ENCODE measurements at regions not wholly inside any gene's neighbourhood (a gene's known extent, or its start where the extent isn't known, plus 50 kb on each side); places are given as distances from the start of the nearest gene placed in this dataset.

- TF ChIP-seq CTCF (conservative IDR thresholded peaks at IDR 0.05; ENCODE audit: control insufficient read depth, insufficient read depth, low read depth, low read length): no peak
- no peak overlapping the region for H3K4me3 ChIP-seq (ENCODE audit: control insufficient read depth, low read depth, low read length)
Measured at GRCh38 chr10:64257704-64258103, 736.5 kb downstream of the REEP3 start.

GRCh38 chr10:64261092-64261491 is 739.9 kb downstream of the REEP3 start:
- DNase-seq (ENCODE audit: low read depth): no peak
- no peak overlapping the region for H3K4me3 ChIP-seq (ENCODE audit: control insufficient read depth, low read depth, low read length)
- TF ChIP-seq CTCF (conservative IDR thresholded peaks at IDR 0.05; ENCODE audit: control insufficient read depth, insufficient read depth, low read depth, low read length): no peak

More at GRCh38 chr10:64257704-64258103, 736.5 kb downstream of the REEP3 start:
- no peak for DNase-seq (ENCODE audit: low read depth)

- TF ChIP-seq CTCF (conservative IDR thresholded peaks at IDR 0.05; ENCODE audit: control insufficient read depth, insufficient read depth, low read depth, low read length): no peak
- DNase-seq (ENCODE audit: low read depth): no peak
- H3K4me3 ChIP-seq (ENCODE audit: control insufficient read depth, low read depth, low read length): no peak overlapping the region
Measured at GRCh38 chr10:64261676-64262075, 740.5 kb downstream of the REEP3 start.

GRCh38 chr10:64265961-64266360 is 744.8 kb downstream of the REEP3 start:
- no peak for DNase-seq (ENCODE audit: low read depth)
- no peak overlapping the region for H3K4me3 ChIP-seq (ENCODE audit: control insufficient read depth, low read depth, low read length)
- TF ChIP-seq CTCF (conservative IDR thresholded peaks at IDR 0.05; ENCODE audit: control insufficient read depth, insufficient read depth, low read depth, low read length): no peak

- no peak for DNase-seq (ENCODE audit: low read depth)
- no peak overlapping the region for H3K4me3 ChIP-seq (ENCODE audit: control insufficient read depth, low read depth, low read length)
- TF ChIP-seq CTCF (conservative IDR thresholded peaks at IDR 0.05; ENCODE audit: control insufficient read depth, insufficient read depth, low read depth, low read length): no peak
Measured at GRCh38 chr10:64271508-64271907, 750.3 kb downstream of the REEP3 start.

- no peak overlapping the region for H3K4me3 ChIP-seq (ENCODE audit: control insufficient read depth, low read depth, low read length)
- no peak for DNase-seq (ENCODE audit: low read depth)
- no peak for TF ChIP-seq CTCF (conservative IDR thresholded peaks at IDR 0.05; ENCODE audit: control insufficient read depth, insufficient read depth, low read depth, low read length)
Measured at GRCh38 chr10:64271983-64272382, 750.8 kb downstream of the REEP3 start.

GRCh38 chr10:64275001-64275400 is 753.8 kb downstream of the REEP3 start:
- no peak for TF ChIP-seq CTCF (conservative IDR thresholded peaks at IDR 0.05; ENCODE audit: control insufficient read depth, insufficient read depth, low read depth, low read length)
- H3K4me3 ChIP-seq (ENCODE audit: control insufficient read depth, low read depth, low read length): no peak overlapping the region
- DNase-seq (ENCODE audit: low read depth): no peak

All from fibroblast of mammary gland (primary cell).